Left cardiac atrium (tissue), 4 donors: ENCODE measurements at regions not wholly inside any gene's neighbourhood (a gene's known extent, or its start where the extent isn't known, plus 50 kb on each side); places are given as distances from the start of the nearest gene placed in this dataset.

Experiments used
- ATAC-seq, 2 donors: fragments of 200-7000 bp; cut with Tn5 transposase; one replicate each; pipeline ENCODE4 v1.9.1; 2020; ENCODE audit warnings: mild to moderate bottlenecking in 2 of 2, moderate library complexity in 2 of 2
- DNase-seq: peaks from one replicate; pipeline ENCODE4 v3.0.0-alpha.2; 2020
- intact Hi-C, 2 donors: fragments of 100-400 bp; cut with DNase I; formaldehyde crosslinking; loops; one replicate each; pipeline versions ENCODE4 v1.14.1 to v1.15.1; 2022 to 2023
- donor health status: DM: no; HTN: yes; CAD: no.
- donor health status: DM: no; HTN: yes; CAD: no; lungs with severe emphysema.
- donor health status: DM: yes; HTN: yes; CAD: no.
- donor health status: Dilated cardiomyopathy.

GRCh38 chr4:134610956-134611355 lies 409.4 kb upstream of the PABPC4L start:
- ATAC-seq (no peak), DNase-seq (no peak)
- intact Hi-C loops, result no loop called here

GRCh38 chr4:134610172-134610571 lies 408.6 kb upstream of the PABPC4L start:
- intact Hi-C loops, result no loop called here
- DNase-seq, result no peak
- ATAC-seq, result no peak

- intact Hi-C loops, result no loop called here
- ATAC-seq, result no peak
- no peak for DNase-seq
These were observed 400.1 kb upstream of the PABPC4L start for GRCh38 chr4:134601706-134602105.

GRCh38 chr4:134591326-134591725 lies 389.7 kb upstream of the PABPC4L start:
- no peak for ATAC-seq
- intact Hi-C loops, result no loop called here
- DNase-seq, result no peak

GRCh38 chr4:134585972-134586371 lies 384.4 kb upstream of the PABPC4L start:
- ATAC-seq (no peak), DNase-seq (no peak)
- intact Hi-C loops, result no loop called here

GRCh38 chr4:134567461-134567860 lies 365.9 kb upstream of the PABPC4L start:
- DNase-seq (no peak), ATAC-seq (no peak)
- intact Hi-C loops, result no loop called here

GRCh38 chr4:134560728-134561127 lies 359.1 kb upstream of the PABPC4L start:
- ATAC-seq (no peak), DNase-seq (no peak)
- intact Hi-C loops, result no loop called here

- no peak for DNase-seq
- no peak for ATAC-seq
- intact Hi-C loops, result no loop called here
These were observed 350.5 kb upstream of the PABPC4L start for GRCh38 chr4:134552063-134552462.

GRCh38 chr4:134551348-134551747 lies 349.8 kb upstream of the PABPC4L start:
- intact Hi-C loops, result no loop called here
- ATAC-seq (no peak), DNase-seq (no peak)

GRCh38 chr4:134548052-134548628 lies 346.6 kb upstream of the PABPC4L start:
- intact Hi-C loops, result no loop called here
- ATAC-seq, result no peak
- DNase-seq, result no peak

- ATAC-seq (no peak), DNase-seq (no peak)
- intact Hi-C loops, result no loop called here
These were observed 344.7 kb upstream of the PABPC4L start for GRCh38 chr4:134546279-134546678.

GRCh38 chr4:134544303-134544770 lies 342.7 kb upstream of the PABPC4L start:
- intact Hi-C loops, result no loop called here
- no peak for ATAC-seq
- no peak for DNase-seq

GRCh38 chr4:134540588-134540987 lies 339.0 kb upstream of the PABPC4L start:
- ATAC-seq (no peak), DNase-seq (no peak)
- intact Hi-C loops, result no loop called here

- DNase-seq, result no peak
- intact Hi-C loops, result no loop called here
- no peak for ATAC-seq
These were observed 338.2 kb upstream of the PABPC4L start for GRCh38 chr4:134539729-134540231.

GRCh38 chr4:134537701-134538100 lies 336.1 kb upstream of the PABPC4L start:
- DNase-seq, result no peak
- intact Hi-C loops, result no loop called here
- ATAC-seq, result no peak

- ATAC-seq, result no peak
- DNase-seq, result no peak
- intact Hi-C loops, result no loop called here
These were observed 331.5 kb upstream of the PABPC4L start for GRCh38 chr4:134533068-134533467.

- intact Hi-C loops, result no loop called here
- no peak for DNase-seq
- ATAC-seq, result no peak
These were observed 329.4 kb upstream of the PABPC4L start for GRCh38 chr4:134531013-134531412.

GRCh38 chr4:134529629-134530028 lies 328.0 kb upstream of the PABPC4L start:
- no peak for ATAC-seq
- intact Hi-C loops, result no loop called here
- DNase-seq, result no peak

- intact Hi-C loops, result no loop called here
- no peak for DNase-seq
- no peak for ATAC-seq
These were observed 317.1 kb upstream of the PABPC4L start for GRCh38 chr4:134518574-134519217.

GRCh38 chr4:134510544-134510943 lies 309.0 kb upstream of the PABPC4L start:
- no peak for DNase-seq
- no peak for ATAC-seq

GRCh38 chr4:134505511-134505910 lies 303.9 kb upstream of the PABPC4L start:
- ATAC-seq (no peak), DNase-seq (no peak)
- intact Hi-C loops, result no loop called here

More at GRCh38 chr4:134510544-134510943, 309.0 kb upstream of the PABPC4L start:
- intact Hi-C loops, result no loop called here
